Fibroblast of villous mesenchyme (primary cell): ENCODE measurements at regions not wholly inside any gene's neighbourhood (a gene's known extent, or its start where the extent isn't known, plus 50 kb on each side); places are given as distances from the start of the nearest gene placed in this dataset.

Source experiments
- DNase-seq: peaks from one replicate; pipeline ENCODE4 v3.0.0-alpha.2; 2010; ENCODE audit warnings: low read depth
- H3K4me3 ChIP-seq: 2 replicates; pipeline ENCODE4 v1.5.1; 2011; ENCODE audit warnings: low read depth, mild to moderate bottlenecking, low read length
- TF ChIP-seq, protein P1 (sequence below): IDR thresholded peaks from 2 replicates; pipeline ENCODE4 v1.5.1; 2012; ENCODE audit warnings: low read depth, mild to moderate bottlenecking, low read length; ENCODE audit not compliant: insufficient read depth

DNA sequence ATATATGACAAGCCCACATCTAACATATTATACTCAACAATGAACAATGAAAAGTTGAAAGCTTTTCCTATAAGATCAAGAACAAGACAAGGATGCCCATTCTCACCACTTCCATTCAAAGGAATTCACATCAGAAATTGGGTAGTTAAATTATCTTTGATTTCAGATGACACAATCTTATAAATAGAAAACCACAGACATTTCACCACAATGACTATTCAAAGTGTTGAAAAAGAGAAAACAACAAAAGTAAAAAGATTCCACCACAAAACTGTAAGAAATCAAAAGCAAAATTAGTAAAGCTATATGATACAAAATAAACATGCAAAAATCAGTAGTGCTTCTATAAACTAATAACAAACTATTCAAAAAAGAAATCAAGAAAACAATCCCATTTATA lies 279.7 kb upstream of the MYT1L start:
- TF ChIP-seq, protein P1, sequence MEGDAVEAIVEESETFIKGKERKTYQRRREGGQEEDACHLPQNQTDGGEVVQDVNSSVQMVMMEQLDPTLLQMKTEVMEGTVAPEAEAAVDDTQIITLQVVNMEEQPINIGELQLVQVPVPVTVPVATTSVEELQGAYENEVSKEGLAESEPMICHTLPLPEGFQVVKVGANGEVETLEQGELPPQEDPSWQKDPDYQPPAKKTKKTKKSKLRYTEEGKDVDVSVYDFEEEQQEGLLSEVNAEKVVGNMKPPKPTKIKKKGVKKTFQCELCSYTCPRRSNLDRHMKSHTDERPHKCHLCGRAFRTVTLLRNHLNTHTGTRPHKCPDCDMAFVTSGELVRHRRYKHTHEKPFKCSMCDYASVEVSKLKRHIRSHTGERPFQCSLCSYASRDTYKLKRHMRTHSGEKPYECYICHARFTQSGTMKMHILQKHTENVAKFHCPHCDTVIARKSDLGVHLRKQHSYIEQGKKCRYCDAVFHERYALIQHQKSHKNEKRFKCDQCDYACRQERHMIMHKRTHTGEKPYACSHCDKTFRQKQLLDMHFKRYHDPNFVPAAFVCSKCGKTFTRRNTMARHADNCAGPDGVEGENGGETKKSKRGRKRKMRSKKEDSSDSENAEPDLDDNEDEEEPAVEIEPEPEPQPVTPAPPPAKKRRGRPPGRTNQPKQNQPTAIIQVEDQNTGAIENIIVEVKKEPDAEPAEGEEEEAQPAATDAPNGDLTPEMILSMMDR: no peak
- no peak overlapping the region for H3K4me3 ChIP-seq
- no peak for DNase-seq

DNA sequence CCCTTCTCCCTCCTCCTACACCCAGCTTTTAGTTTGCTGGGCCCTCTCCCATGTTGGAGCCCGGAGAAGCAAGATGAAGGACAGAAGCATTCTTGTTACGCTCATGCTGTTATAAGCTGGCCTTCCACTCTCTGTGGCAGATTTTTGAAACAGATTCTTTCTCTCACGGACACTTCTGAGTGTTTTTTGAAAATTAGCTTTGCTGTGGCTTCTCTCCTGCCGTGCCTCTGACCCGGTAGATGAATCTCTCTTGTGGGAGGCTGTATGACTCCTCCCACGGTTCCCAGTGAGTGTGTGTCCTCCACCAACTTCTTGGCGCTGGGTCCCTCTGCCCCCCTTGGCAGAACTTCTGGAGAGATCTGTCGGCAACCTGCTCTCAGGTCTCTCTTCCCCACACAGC lies 269.3 kb upstream of the MYT1L start:
- no peak for DNase-seq
- no peak overlapping the region for H3K4me3 ChIP-seq
- TF ChIP-seq, protein P1: no peak

DNA sequence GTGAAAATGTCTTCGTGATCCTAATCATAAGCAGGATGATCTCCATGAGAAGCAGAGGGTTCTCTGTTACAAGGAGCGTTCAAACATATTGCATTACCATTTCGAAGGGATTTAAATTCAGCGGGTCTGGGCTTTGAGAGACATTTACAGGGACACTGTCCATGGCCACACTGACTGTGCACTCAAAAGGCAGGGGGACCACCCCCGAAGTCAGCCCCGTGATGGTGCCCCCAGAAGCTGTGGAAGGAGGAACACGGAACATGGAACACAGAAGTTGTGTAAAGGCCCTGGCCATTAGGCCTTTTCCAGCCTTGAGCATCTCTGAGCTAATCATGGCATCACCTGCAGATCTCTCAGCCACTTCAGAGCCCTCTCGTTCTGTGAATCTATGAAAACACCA lies 268.4 kb upstream of the MYT1L start:
- TF ChIP-seq, protein P1: no peak
- DNase-seq: no peak
- H3K4me3 ChIP-seq: no peak overlapping the region

DNA sequence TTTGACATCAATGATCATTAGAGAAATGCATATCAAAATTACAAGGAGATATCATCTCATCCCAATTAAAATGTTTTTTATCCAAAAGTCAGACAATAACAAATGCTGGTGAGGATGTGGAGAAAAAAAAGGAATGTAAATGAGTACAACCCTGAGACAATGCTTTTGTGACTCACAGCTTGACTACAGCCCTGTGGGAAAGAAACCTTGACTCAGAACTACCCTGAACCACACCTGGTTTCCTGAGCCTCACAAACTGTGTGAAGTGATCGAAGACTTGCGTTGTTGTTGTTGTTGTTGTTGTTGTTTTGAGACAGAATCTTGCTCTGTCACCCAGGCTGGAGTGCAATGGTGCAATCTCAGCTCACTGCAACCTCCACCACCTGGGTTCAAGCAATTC lies 266.6 kb upstream of the MYT1L start:
- TF ChIP-seq, protein P1: no peak
- no peak overlapping the region for H3K4me3 ChIP-seq
- DNase-seq: no peak

DNA sequence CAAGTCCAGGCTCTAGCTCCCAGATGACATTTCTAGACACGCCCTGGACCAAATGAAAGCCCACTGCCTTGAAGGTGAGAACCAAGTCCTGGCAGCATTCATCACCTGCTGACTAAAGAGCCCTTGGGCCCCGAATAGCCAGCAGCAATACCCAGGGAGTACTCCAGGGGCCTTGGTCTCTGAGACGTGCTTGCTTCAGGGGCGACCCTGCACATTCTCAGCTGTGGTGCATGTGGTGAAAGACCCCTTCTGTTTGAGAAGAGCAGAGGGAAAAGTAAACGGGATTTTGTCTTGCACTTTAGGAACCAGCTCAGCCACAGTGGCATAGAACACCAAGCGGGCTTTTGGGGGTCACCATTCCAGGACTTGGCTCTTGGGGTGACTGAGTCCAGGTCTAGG lies 260.5 kb upstream of the MYT1L start:
- no peak overlapping the region for H3K4me3 ChIP-seq
- DNase-seq: no peak
- TF ChIP-seq, protein P1: no peak

DNA sequence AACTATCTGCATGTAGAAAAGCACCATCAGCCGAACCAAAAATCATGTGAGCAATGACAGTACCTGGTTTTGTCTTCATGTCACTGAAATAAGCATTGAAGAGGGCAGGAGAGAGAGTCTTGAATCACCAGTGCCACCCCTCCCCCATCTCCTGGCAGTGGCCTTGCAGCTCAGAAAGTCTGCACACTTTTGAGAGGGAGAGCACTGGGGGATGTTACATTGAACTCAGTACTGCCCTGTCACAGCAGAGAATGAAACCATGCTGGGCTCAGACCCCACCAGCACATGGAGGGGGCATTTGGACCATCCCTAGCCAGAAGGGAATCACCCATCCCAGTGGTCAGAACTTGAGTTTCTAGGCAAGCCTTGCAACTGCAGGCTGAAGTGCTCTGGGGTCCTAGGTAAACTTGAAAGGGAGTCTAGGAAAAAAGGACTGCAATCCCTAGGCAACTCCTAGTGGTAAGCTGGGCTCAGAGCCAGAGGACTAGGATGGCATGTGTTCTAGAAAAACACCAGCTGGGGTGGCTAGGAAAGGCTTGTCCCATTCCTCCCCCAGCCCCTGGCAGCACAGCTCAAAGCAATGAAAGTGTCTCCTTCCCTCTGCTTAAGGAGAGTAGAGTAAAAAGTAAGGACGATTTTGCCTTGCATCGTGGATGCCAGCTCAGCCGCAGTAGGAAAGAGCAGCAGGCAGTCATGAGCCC lies 259.9 kb upstream of the MYT1L start:
- no peak overlapping the region for H3K4me3 ChIP-seq
- TF ChIP-seq, protein P1: no peak
- DNase-seq: no peak

DNA sequence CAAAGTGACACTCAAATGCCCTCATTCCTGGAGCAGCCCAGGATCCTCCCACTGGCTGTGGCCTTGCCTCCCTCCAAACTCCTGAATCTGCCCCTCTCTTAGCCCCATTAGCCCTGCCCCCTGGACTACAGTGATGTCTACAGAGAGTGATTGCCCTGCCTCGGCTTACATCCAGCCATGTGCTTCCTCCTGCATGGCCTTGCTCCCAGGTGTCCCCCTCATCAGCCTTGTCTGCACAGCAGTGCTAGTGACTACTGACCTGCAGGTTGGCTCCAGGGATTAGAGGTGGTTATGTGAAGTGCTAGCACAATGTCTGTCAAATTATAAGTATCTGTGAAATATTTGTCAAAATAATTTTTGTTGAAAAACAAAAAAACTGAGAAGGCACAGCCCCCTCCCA lies 259.1 kb upstream of the MYT1L start:
- DNase-seq: no peak
- H3K4me3 ChIP-seq: no peak overlapping the region
- TF ChIP-seq, protein P1: no peak
